Sigmoid colon (tissue), 4 donors: ENCODE measurements at regions not wholly inside any gene's neighbourhood (a gene's known extent, or its start where the extent isn't known, plus 50 kb on each side); places are given as distances from the start of the nearest gene placed in this dataset.

Experiments used
- CTCF ChIP-seq, 4 experiments: fragments of 450-650 bp in 3 of 4; fragments of 200-600 bp in 1 of 4; IDR thresholded peaks; one replicate each; pipeline ENCODE4 v1.5.1; 2016 to 2019; ENCODE audit warnings: antibody characterized with exemption in 4 of 4, mild to moderate bottlenecking in 3 of 4, moderate library complexity in 2 of 4
- EP300 ChIP-seq, 4 donors: sonication (generic); formaldehyde crosslinking; IDR thresholded peaks; one replicate each; pipeline ENCODE4 v1.6.1; 2017; ENCODE audit warnings: antibody characterized with exemption in 4 of 4

GRCh38 chr4:38466401-38466800 lies 197.6 kb upstream of the KLF3 start:
- no peak for TF ChIP-seq EP300 (IDR thresholded peaks at IDR 0.05)
- TF ChIP-seq CTCF (IDR thresholded peaks at IDR 0.05), result no peak
